Esophagus squamous epithelium (tissue), 5 donors: ENCODE measurements at regions not wholly inside any gene's neighbourhood (a gene's known extent, or its start where the extent isn't known, plus 50 kb on each side); places are given as distances from the start of the nearest gene placed in this dataset.

Experiments used
- DNase-seq: peaks from one replicate; lab custom pipeline; 2025; lab: John Stamatoyannopoulos, UW
- H3K27ac ChIP-seq, 4 donors: fragments of 200-600 bp; sonication (generic); one replicate each; pipeline ENCODE4 v1.5.1; 2016 to 2019; ENCODE audit warnings: mild to moderate bottlenecking in 1 of 4
- H3K27me3 ChIP-seq, 4 donors: fragments of 200-600 bp; sonication (generic); 1 replicate in 3 of 4; 2 replicates in 1 of 4; pipeline versions ENCODE4 v1.5.1 to v1.6.0; 2017 to 2021; ENCODE audit warnings: antibody characterized with exemption in 1 of 4
- H3K36me3 ChIP-seq, 3 donors: fragments of 200-600 bp; sonication (generic); one replicate each; pipeline ENCODE4 v1.5.1; 2016 to 2019
- H3K4me1 ChIP-seq, 3 donors: fragments of 200-600 bp; sonication (generic); one replicate each; pipeline ENCODE4 v1.5.1; 2017 to 2019
- H3K4me3 ChIP-seq, 4 donors: fragments of 200-600 bp; sonication (generic); 1 replicate in 3 of 4; 2 replicates in 1 of 4; pipeline ENCODE4 v1.5.1; 2016 to 2019; ENCODE audit warnings: mild to moderate bottlenecking in 2 of 4, moderate library complexity in 1 of 4
- H3K9me3 ChIP-seq, 3 donors: fragments of 200-600 bp; sonication (generic); one replicate each; pipeline ENCODE4 v1.5.1; 2016 to 2019
- POLR2A ChIP-seq, 4 donors: fragments of 450-650 bp; IDR thresholded peaks; one replicate each; pipeline ENCODE4 v1.6.1; 2017; ENCODE audit warnings: antibody characterized with exemption in 4 of 4, mild to moderate bottlenecking in 4 of 4, moderate library complexity in 3 of 4
- WGBS, 2 donors: methylation state at CpG; one replicate each; pipeline ENCODE4 v1.1.5; 2018; 5-methylcytosine and 5-hydroxymethylcytosine counted together
- intact Hi-C: fragments of 100-400 bp; cut with DNase I; formaldehyde crosslinking; loops from one replicate; pipeline ENCODE4 v1.15.0; 2022
- TF ChIP-seq, protein P1 (sequence below), 6 experiments: fragments of 450-650 bp in 4 of 6; fragments of 200-600 bp in 2 of 6; sonication (generic) in 2 of 6; IDR thresholded peaks; one replicate each; pipeline ENCODE4 v1.5.1; 2016 to 2019; ENCODE audit warnings: antibody characterized with exemption in 6 of 6, mild to moderate bottlenecking in 4 of 6, moderate library complexity in 4 of 6
- donor health status: DM: yes; HTN: yes; CAD: no.

GRCh38 chr7:81014266-81014665 is 95.4 kb upstream of the SEMA3C start:
- H3K9me3 ChIP-seq: no peaks in the 10 kb centered on the region
- peaks cover 0 to 4% (median 0%) of the 10 kb centered on the region in 3 donors for H3K4me1 ChIP-seq
- 31 to 63% methylated on average over 2 of the region's 2 CpGs for WGBS, 2 donors
- no peak overlapping the region for H3K27ac ChIP-seq
- DNase-seq: no peak
- no peak overlapping the region for H3K4me3 ChIP-seq
- H3K27me3 ChIP-seq: no peaks in the 10 kb centered on the region
- no peak for TF ChIP-seq POLR2A (IDR thresholded peaks at IDR 0.05)
- TF ChIP-seq, protein P1, sequence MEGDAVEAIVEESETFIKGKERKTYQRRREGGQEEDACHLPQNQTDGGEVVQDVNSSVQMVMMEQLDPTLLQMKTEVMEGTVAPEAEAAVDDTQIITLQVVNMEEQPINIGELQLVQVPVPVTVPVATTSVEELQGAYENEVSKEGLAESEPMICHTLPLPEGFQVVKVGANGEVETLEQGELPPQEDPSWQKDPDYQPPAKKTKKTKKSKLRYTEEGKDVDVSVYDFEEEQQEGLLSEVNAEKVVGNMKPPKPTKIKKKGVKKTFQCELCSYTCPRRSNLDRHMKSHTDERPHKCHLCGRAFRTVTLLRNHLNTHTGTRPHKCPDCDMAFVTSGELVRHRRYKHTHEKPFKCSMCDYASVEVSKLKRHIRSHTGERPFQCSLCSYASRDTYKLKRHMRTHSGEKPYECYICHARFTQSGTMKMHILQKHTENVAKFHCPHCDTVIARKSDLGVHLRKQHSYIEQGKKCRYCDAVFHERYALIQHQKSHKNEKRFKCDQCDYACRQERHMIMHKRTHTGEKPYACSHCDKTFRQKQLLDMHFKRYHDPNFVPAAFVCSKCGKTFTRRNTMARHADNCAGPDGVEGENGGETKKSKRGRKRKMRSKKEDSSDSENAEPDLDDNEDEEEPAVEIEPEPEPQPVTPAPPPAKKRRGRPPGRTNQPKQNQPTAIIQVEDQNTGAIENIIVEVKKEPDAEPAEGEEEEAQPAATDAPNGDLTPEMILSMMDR (IDR thresholded peaks at IDR 0.05): no peak
- intact Hi-C loops: no loop called here
- H3K36me3 ChIP-seq: no peaks in the 10 kb centered on the region

DNA sequence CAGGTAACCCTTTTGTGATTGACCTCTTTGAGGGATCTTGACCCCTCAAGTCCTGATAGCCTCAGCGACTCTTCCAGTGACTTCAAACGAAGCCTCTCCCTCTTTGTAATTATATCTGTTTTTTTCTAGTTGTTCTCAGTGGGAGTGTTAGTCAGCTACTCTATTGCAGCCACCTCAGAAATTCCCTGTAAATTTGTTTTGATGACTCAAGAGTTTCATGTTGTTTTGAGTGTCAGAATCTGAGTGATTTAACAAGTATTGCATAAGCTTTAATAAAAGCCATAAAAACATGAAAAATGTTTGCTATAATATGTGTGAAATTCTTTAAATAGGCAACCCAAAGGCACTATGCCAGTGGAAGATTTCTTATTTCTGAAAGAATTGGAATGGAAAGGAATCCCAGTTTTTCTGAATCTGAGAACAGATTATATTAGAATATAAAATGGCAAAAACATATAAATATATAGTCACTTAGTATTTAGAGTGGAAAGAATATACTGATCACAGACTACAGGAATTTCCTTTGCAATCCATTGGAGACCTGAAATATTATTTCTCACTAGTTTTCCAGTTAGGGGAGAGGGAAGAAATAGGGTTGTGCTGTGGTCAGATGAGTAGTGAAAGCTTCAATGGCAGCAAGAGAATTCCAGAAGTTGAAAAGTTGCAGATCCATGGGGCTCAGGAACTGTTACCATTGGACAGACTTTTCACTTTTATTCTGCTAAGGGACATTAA is 94.4 kb upstream of the SEMA3C start:
- intact Hi-C loops: no loop called here
- H3K27ac ChIP-seq: peak overlapping the region in 2 of 4 donors; percentile 6 to 26

DNA sequence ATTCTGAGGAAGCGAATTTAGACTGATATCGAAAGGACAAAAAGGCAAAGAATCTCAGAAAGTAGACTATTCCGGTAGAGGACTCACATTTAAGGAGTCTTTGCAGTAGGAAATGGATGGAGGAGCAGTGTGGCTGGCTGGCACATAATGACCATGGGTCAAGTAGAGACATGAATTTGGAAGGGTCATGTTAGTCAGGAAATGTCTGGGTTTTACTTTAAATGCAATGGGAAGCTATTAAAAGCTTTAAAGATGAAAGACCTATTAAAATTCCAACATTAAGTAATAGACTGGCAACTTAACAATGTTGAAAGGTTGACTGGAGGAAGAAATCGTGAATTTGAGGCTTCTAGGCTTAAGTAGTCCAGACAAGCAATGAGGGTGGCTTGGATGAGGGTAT is 90.0 kb upstream of the SEMA3C start:
- H3K4me1 ChIP-seq: peaks cover 0 to 4% (median 0%) of the 10 kb centered on the region in 3 donors
- H3K4me3 ChIP-seq: no peak overlapping the region
- intact Hi-C loops: no loop called here
- DNase-seq: no peak
- H3K27ac ChIP-seq: no peak overlapping the region
- H3K27me3 ChIP-seq: no peaks in the 10 kb centered on the region
- no peaks in the 10 kb centered on the region for H3K9me3 ChIP-seq
- TF ChIP-seq, protein P1 (IDR thresholded peaks at IDR 0.05): no peak
- TF ChIP-seq POLR2A (IDR thresholded peaks at IDR 0.05): no peak
- H3K36me3 ChIP-seq: no peaks in the 10 kb centered on the region
- 73 to 77% methylated on average over 4 of the region's 4 CpGs for WGBS, 2 donors

More for the DNA sequence above, 94.4 kb upstream of the SEMA3C start:
- DNase-seq: no peak
- WGBS, 2 donors: 9 to 19% methylated on average over 2 of the region's 2 CpGs
- H3K27me3 ChIP-seq: no peaks in the 10 kb centered on the region
- TF ChIP-seq, protein P1 (IDR thresholded peaks at IDR 0.05): no peak
- no peak for TF ChIP-seq POLR2A (IDR thresholded peaks at IDR 0.05)
- no peaks in the 10 kb centered on the region for H3K36me3 ChIP-seq
- H3K4me1 ChIP-seq: peaks cover 0 to 4% (median 0%) of the 10 kb centered on the region in 3 donors
- no peak overlapping the region for H3K4me3 ChIP-seq
- no peaks in the 10 kb centered on the region for H3K9me3 ChIP-seq

- no peaks in the 10 kb centered on the region for H3K36me3 ChIP-seq
- no peak overlapping the region for H3K27ac ChIP-seq
- TF ChIP-seq, protein P1 (IDR thresholded peaks at IDR 0.05): no peak
- TF ChIP-seq POLR2A (IDR thresholded peaks at IDR 0.05): no peak
- DNase-seq: no peak
- H3K4me3 ChIP-seq: no peak overlapping the region
- WGBS, 2 donors: 39 to 43% methylated on average over 2 of the region's 2 CpGs
- no peaks in the 10 kb centered on the region for H3K9me3 ChIP-seq
- H3K27me3 ChIP-seq: no peaks in the 10 kb centered on the region
- H3K4me1 ChIP-seq: no peaks in the 10 kb centered on the region
- intact Hi-C loops: no loop called here
Measured at GRCh38 chr7:81007051-81007450, 88.2 kb upstream of the SEMA3C start.

- DNase-seq: no peak
- TF ChIP-seq, protein P1 (IDR thresholded peaks at IDR 0.05): no peak
- TF ChIP-seq POLR2A (IDR thresholded peaks at IDR 0.05): no peak
- no peaks in the 10 kb centered on the region for H3K27me3 ChIP-seq
- no peak overlapping the region for H3K27ac ChIP-seq
- WGBS, 2 donors: 90 to 92% methylated on average over 5 of the region's 5 CpGs
- H3K4me1 ChIP-seq: no peaks in the 10 kb centered on the region
- no peak overlapping the region for H3K4me3 ChIP-seq
- no peaks in the 10 kb centered on the region for H3K36me3 ChIP-seq
- H3K9me3 ChIP-seq: no peaks in the 10 kb centered on the region
- intact Hi-C loops: no loop called here
Measured at GRCh38 chr7:81005254-81005653, 86.4 kb upstream of the SEMA3C start.
